ENCODE measurements at regions not wholly inside any gene's neighbourhood (a gene's known extent, or its start where the extent isn't known, plus 50 kb on each side); places are given as distances from the start of the nearest gene placed in this dataset.
"Not testable (repeated sequence)": the region's sequence is repeated elsewhere in the genome, so short reads cannot be mapped to it uniquely, and the experiment has no call there.

DNA sequence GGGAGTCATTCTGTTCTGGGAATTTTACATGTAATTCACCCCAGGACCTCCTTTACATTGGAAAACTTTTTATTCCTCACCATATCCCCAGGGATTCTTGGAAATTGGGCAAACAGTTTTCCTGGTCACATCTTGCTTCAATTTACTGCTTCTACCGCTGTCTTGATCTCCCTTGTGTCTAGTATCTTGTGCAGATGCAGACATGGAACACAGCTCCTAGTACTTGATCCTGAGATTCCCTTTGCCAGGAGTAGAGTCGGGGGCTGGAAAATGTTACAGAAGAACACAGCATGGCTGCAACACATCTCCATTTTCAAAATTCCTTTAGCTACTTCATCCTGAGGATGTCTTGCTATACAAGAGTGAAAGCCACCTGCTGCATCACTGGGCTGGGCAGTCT, 472.8 kb downstream of the PLCL1 start:
- DNase-seq, result no peak

DNA sequence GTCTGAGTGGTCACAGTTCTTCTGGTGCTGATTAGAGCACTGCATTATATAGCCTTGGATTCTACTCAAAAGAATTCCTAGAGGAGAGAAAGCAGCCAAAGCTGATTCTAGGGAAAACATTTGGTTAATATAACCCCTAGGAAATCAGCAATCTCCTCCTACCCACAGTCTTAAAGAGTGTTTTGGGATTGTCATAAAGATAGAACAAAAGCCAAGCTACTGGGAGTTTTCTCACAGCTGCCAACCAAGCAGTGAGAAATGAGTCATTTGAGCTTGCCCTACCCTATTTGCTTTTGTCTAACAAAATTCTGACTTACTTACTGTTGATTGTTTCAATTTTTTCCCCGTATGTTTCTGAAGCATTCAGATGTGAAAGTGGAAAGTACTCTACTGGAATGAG, 469.3 kb downstream of the PLCL1 start:
- DNase-seq, result no peak

DNA sequence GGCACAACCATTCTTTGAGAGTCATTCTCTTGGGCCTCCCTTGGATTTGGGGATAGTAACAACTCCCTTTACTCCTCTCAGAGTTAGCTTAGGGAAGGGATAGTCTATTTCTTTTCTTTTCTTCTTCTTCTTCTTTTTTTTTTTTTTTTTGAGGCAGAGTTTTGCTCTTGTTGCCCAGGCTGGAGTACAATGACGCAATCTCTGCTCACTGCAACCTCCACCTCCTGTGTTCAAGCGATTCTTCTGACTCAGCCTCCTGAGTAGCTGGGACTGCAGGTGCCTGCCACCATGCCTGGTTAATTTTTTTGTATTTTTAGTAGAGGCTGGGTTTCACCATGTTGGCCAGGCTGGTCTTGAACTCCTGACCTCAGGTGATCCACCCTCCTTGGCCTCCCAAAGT, 465.8 kb downstream of the PLCL1 start:
- not testable (repeated sequence) for DNase-seq

DNA sequence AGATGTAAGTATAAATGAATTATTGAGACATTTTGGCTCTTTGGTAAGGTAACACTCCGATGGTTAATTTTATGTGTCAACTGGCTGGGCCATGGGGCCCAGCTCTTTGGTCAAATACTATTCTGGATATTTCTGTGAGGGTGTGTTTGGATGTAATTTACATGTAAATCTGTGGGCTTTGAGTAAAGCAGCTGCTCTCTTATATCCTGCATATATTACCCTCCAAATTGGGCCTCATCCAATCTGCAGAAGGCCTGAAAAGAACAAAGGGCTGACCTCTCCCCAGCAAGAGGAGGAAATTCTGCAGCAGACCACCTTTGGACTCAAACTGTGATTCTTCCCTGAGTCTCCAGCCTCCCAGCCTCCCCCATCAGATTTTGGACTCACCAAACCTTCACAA, 464.1 kb downstream of the PLCL1 start:
- no peak for DNase-seq

DNA sequence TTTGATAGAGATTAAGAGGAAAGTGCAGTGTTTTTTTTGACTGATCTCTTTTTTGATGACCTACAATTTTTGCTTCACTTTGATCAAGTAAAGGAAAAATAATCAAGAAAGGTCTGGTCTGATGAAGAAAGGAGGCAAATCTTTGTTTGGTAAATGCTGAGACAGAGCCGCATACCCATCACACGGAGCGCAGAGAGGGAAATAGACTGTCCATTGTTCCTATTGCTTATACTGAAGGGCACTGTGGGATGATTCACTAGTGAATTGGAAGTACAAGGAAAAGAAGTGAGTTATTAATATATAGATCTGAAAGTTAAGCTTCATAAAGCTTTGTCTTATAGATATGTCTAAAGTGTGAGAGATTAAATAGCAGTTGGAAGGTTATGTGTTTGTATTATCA, 455.1 kb downstream of the PLCL1 start:
- DNase-seq, result no peak

DNA sequence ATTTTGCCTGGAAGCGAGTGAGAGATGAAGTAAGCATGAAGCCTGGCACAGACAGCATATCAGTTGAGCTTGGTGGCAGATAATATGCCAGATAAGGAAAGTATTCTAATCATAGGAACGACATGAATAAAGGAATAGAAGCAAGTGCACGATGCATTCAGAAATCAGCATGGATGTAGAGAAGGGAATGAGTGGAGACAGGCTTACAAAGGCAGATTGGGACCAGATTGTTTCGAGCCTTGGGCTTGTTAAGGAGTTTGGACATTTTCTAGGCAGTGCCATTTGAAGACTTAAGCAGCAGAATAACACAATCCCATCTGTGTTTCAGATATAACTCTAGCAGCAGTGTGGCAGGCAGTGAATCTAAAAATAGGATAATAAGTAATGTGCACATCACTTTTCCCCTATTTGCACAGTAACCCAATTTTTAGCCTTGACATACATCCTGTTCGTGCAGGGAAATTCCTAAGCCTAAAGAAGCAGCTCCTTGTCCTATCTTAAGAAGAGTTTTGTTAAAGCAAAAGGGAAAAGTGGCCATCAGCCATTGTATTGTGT, 450.2 kb downstream of the PLCL1 start:
- no peak for DNase-seq

DNA sequence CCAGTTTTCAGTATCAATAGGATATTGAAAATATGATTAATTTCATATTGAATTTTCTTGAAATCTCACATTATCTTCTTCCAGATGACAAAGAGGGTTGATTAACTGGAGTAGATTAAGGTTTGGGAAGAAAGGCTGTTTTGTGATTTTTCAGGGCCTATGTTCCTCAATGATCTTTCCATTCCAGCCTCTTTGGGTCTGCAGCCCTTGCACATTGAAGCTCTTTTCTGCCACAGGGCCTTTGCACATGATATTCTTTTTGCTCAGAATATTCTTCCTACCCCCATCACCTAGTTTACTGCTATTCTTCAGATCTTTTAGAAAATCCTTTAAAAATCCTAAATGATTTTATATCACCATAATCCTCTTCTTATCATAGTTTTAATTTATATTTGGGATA, 449.6 kb downstream of the PLCL1 start:
- no peak for DNase-seq

DNA sequence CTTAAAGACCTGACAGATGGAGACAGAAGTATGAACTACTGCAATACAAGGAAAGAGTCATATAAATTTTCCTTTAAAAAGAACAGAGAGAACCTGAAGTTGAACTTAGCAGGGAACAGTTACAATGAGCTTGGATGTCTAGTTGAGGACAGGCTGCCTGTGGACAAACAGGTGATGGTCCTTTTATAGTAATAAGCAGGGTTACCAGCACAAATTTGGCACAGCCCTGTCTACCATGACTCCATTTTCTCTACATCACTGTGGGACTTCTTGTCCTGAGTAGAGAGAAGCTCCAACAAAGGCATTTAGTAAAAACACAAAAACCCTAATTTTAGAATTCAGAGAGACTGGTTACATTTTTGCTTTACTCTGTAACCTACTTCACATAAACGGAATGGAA, 448.1 kb downstream of the PLCL1 start:
- DNase-seq, result no peak

DNA sequence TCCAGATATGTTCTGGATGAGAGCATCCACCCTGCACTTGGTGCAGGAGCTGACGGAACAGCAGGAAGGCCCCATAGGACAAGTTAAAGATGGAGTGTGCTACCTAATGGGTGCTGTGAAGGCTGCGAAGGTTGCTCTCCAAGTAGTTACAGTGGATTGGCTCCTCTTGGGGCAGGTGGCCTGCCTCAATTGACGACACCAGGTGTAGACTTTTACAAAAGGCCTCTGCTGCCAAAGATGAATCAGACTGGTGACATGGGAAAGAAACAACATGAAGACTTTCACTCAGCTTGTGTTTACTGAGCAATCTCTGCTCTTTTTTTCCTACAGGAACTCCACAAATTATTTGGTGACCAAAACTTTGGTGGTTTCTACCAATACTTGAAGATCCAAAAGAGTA, 437.7 kb downstream of the PLCL1 start:
- no peak for DNase-seq

DNA sequence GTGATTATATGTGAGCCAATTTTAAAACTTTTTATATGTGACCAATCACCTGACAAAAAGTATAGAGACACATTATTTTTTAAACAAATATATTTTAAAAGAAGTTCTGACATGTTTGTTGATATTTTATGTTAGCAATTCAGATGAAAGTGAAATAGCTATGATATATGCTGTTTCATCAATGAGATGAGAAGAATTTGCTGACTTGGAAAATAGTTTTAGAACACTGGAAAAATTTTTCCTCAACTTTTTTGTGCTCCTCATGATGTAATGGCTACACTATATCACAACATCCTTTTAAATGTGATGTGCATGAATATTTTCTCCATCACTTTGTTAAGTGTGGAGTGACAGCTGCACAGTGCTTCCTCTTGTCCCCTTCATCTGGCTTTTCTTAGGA, 434.0 kb downstream of the PLCL1 start:
- DNase-seq, result no peak

DNA sequence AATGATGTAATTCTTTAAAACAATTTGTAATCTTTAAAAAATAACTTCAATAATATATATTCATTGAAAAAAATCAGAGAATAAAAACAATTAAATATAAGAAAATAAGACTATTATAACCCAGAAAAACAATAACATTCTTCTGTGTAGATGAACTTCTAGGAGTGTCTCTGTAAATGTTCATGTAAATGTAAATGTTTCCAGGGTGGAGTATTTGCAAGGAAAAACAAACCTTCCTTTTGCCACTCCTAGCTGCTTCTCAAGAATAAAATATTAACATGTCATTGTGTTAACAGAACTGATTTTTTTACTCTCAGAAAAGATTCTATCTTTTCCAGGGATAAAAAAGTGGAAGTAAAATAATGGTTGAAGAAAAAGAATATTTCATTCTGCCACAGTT, 431.9 kb downstream of the PLCL1 start:
- no peak for DNase-seq

DNA sequence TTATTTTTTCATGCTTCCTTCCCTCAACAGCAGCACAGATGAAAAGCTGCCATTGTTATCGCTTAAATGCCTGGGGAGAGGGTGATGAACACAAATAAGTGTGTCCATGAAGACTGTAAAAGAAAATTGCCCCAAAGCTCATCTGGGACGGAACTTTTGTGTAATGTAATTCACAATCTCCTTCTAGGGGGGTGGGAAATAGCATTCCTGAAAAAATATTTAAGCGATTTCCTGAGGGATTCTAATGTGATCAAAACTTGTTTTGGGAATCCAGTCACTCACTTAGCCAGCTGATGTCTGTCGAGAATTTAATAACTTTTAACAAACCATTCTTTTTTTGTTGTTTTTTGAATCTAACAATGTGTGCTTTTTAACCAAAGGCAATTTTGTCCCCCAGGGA, 427.9 kb downstream of the PLCL1 start:
- DNase-seq, result no peak

DNA sequence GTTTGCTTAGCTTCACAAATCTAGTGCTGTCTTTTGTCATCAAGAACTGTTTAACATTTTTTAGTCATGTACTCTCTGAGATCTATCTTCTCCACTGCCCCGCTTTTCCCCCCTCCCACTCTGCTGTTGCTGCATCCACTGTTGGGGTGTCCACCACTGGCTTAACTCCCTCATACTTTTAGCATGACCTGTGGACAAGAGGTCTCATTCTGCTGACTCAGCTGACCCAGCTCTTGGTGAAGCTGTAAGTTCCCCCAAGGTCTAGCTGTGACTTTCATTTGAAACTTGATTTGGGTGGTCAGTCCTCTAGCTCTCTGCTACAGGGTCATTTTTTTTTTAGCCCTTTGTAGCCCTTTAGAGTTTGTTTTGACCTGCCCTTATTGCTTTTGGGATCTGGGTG, 427.2 kb downstream of the PLCL1 start:
- DNase-seq, result no peak

DNA sequence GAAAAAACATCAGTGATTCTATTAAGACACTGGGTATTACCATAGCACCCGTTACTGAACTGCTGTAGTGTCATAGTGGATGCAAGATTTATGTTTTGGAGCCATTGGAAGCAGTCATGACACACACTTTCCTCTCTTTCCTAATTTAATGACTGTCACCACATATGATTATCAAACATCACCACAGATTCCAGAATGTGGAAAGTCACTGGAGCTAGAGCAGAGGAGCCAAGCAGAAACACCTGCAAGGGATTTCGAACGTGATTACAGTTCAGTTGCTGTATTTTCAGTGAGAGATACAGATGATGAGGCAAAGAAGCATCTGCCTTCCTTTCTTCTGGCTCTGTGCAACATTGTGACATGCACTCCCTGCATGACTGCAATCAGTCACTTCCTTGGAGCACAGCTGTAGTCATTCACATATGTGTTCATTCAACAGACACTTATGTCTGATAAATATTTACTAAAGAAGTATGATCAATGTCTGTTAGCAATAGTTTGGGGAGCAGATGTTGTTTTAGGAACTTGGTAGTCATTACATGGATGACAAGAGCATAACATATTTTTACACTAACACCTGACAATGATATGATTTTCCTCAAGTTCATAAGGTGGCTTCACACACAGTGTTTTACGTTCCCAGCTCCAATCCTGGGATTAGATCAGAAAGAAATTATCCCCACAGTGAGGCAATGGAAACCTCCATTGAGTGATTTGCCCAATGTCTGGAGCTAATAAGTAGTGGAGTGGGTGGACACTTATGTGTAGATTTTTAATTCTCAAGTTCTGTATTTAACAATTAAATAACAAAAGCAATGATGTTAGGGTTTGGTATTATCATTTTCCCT, 416.6 kb downstream of the PLCL1 start:
- DNase-seq, result no peak

DNA sequence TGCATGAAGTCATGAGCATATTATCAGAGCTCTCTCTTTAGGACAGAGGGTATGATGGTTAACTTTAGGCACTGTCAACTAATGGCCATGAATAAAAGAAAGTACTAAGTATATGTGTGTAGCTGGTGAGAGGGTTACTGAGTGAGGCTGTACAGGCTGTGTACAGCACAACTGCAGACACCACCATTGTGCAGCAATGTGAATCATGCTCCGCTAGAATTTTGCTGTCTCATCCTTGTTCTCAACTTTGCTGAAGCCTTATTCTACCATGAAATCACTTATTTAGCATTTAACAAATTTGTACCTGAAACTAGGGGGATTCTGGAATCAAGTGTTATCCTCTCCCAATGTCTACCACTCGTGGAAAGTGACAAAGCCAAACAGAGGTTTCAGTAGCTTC, 414.9 kb downstream of the PLCL1 start:
- no peak for DNase-seq

DNA sequence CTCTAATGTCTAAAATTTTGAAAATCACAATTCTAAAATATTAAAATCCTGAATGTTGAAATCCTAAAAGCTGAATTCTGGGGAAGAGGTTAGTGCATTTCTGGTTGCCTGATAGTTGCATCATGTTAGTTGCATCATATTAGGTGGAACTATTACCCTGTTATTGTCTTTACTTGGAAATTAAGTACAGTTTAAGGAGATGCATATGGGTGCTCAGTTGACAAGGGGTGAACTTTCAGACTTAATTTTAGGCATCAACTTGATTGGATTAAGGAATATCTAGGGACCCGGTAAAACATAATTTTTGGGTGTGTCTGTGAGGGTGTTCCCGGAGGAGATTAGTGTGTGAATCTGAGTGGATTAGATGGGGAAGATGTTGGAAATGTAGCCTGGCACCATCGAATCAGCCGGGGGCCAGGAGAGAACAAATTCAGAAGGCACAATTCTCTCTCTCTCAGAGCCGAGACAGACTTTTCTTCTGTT, 409.8 kb downstream of the PLCL1 start:
- no peak for DNase-seq

DNA sequence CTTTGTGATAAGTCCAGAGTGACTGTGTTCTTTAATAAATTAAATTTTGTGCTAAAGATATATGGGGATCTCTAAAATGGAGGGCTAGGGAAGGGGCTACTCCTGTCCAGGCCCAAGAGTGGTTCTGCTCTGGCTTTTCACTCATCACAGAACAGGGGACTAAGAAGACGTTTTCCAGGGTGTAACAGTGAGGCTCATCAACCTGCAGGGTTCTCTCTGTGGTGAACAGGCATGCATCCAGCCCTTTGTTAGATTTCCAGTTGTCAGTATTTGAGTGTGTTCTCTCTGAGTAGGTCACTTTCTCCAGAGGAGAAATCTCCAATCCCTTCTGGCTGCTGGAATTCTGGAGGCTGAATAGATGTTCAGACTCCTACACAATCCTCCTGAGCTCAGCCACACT, 408.9 kb downstream of the PLCL1 start:
- DNase-seq, result no peak

DNA sequence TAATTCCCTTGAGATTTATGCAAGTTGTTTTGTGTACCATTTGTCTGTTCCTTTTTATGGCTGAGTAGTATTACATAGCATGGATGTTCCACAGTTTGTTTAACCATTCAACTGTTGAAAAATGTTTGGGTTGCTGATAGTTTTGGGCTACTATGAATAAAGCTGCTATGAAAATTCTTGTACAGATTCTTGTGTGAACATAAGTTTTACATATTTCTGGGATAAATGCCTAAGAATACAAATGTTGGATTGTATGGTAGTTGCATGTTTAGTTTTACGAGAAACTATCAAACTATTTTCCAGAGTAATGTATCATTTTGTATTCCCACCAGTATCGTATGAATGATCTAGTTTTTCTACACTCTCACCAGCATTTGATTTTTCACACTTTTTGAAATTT, 407.3 kb downstream of the PLCL1 start:
- no peak for DNase-seq

DNA sequence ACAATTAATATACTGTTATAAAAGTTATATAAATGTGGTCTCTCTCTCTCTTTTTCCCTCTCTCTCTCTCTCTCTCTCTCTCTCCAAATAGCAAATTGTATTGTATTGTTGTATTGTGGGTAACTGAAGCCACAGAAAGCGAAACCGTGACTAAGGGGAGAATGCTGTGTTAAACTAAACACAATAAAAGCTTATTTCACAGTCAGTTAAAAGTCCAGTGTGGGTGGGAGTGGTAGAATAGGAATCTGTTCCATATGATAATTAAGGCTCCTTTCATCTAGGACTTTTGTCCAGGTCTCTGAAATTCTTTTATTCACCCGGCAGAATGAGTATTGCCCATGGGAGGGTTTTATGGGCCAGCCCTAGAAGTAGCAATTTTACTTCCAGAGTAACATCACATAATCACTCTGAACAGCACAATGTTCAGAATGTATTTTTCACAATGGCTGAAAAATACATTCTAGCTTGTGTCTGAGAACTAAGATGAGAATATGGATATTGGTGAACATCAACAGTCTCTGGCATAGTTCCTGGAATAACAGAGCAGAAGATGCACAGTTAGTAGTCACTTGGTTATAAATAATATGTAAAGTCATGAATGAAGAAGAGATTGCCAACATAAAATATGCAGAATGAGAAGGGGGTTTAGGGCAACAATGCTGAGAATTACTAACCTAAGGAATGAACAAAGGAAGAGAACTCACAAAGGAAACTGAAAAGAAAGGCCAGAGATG, 399.1 kb downstream of the PLCL1 start:
- DNase-seq, result no peak
